SK-N-SH (cell line): ENCODE measurements at regions not wholly inside any gene's neighbourhood (a gene's known extent, or its start where the extent isn't known, plus 50 kb on each side); places are given as distances from the start of the nearest gene placed in this dataset.
A peak's percentile ranks its signal among the peaks of the same experiment; 100 is the strongest.

Experiments
- CTCF ChIA-PET: fragments of 300-600, 350-600 bp; formaldehyde crosslinking; extraction: SDS; loops from one replicate; lab custom pipeline; 2021; lab: Yijun Ruan, JAX
- POLR2A ChIA-PET: fragments of 350-600 bp; sonication (Branson Sonifier 250); formaldehyde crosslinking; extraction: SDS; loops from one replicate; lab custom pipeline; 2020; ENCODE audit warnings: antibody characterized with exemption, inconsistent platforms; lab: Yijun Ruan, JAX
- DNase-seq: peaks from one replicate; pipeline ENCODE4 v3.0.0; 2012
- H2AFZ ChIP-seq: fragments of 200-600 bp; sonication (generic); 2 replicates; pipeline ENCODE4 v1.8.1; 2016; ENCODE audit warnings: antibody characterized with exemption, mild to moderate bottlenecking, low read depth
- H3F3A ChIP-seq: fragments of 200-600 bp; sonication (generic); replicated peaks from 2 replicates; pipeline ENCODE3; 2016; ENCODE audit warnings: antibody characterized with exemption, mild to moderate bottlenecking; ENCODE audit not compliant: insufficient read depth
- H3K27ac ChIP-seq, 2 experiments: fragments of 200-500 bp in 1 of 2; fragments of 200-600 bp in 1 of 2; sonication (Bioruptor generic) in 1 of 2; sonication (generic), shearing (Covaris generic) in 1 of 2; 2 replicates each; pipeline versions ENCODE4 v1.5.1 to v1.6.1; 2014 to 2016; ENCODE audit warnings: low read depth in 2 of 2, inconsistent platforms in 1 of 2, low read length in 1 of 2, mild to moderate bottlenecking in 1 of 2, mixed read lengths in 1 of 2
- H3K27me3 ChIP-seq: fragments of 200-600 bp; sonication (generic), shearing (Covaris generic); 2 replicates; pipeline ENCODE4 v1.6.1; 2016; ENCODE audit warnings: mixed run types; ENCODE audit not compliant: insufficient read depth
- H3K36me3 ChIP-seq, 2 experiments: fragments of 200-500 bp in 1 of 2; fragments of 200-600 bp in 1 of 2; sonication (Bioruptor generic) in 1 of 2; sonication (generic) in 1 of 2; replicated peaks in 1 of 2; 2 replicates each; pipeline versions ENCODE3 to v1.5.1; 2014 to 2016; ENCODE audit warnings: low read length in 1 of 2, mild to moderate bottlenecking in 1 of 2; ENCODE audit not compliant: insufficient read depth in 2 of 2, control insufficient read depth in 1 of 2
- H3K4me1 ChIP-seq, 2 experiments: fragments of 200-500 bp in 1 of 2; fragments of 200-600 bp in 1 of 2; sonication (Bioruptor generic) in 1 of 2; sonication (generic), shearing (Covaris generic) in 1 of 2; 2 replicates each; pipeline versions ENCODE4 v1.5.1 to v1.6.1; 2014 to 2016; ENCODE audit warnings: low read depth in 1 of 2, low read length in 1 of 2, mixed run types in 1 of 2; ENCODE audit not compliant: insufficient read depth in 2 of 2, control insufficient read depth in 1 of 2
- H3K4me2 ChIP-seq: fragments of 200-600 bp; sonication (generic), shearing (Covaris generic); 2 replicates; pipeline ENCODE4 v1.6.1; 2017; ENCODE audit warnings: mixed run types
- H3K4me3 ChIP-seq, 2 experiments: fragments of 200-500 bp in 1 of 2; fragments of 200-600 bp in 1 of 2; sonication (Bioruptor generic) in 1 of 2; sonication (generic), shearing (Covaris generic) in 1 of 2; 2 replicates each; pipeline versions ENCODE4 v1.5.1 to v1.8.1; 2014 to 2016; ENCODE audit warnings: low read depth in 2 of 2, inconsistent platforms in 1 of 2, low read length in 1 of 2, mild to moderate bottlenecking in 1 of 2, mixed read lengths in 1 of 2, moderate library complexity in 1 of 2
- H3K79me2 ChIP-seq: fragments of 200-600 bp; sonication (generic); 2 replicates; pipeline ENCODE4 v1.8.1; 2017; ENCODE audit warnings: mild to moderate bottlenecking; ENCODE audit not compliant: insufficient read depth
- H3K9ac ChIP-seq: fragments of 200-600 bp; sonication (generic); 2 replicates; pipeline ENCODE4 v1.6.1; 2017; ENCODE audit warnings: mixed run types
- H3K9me2 ChIP-seq: fragments of 200-600 bp; sonication (generic); 2 replicates; pipeline ENCODE4 v1.6.1; 2017; ENCODE audit warnings: mixed run types
- H3K9me3 ChIP-seq: fragments of 200-600 bp; sonication (generic); 2 replicates; pipeline ENCODE4 v1.6.1; 2017; ENCODE audit warnings: mixed run types, mild to moderate bottlenecking, moderate library complexity
- H4K20me1 ChIP-seq: fragments of 200-600 bp; sonication (generic); 2 replicates; pipeline ENCODE4 v1.6.1; 2017; ENCODE audit warnings: mild to moderate bottlenecking, mixed run types; ENCODE audit not compliant: insufficient read depth
- ELF1 ChIP-seq: IDR thresholded peaks from 2 replicates; pipeline ENCODE4 v1.4.0; 2012
- EP300 ChIP-seq, 2 experiments: IDR thresholded peaks; 2 replicates each; pipeline versions ENCODE4 v1.4.0 to v1.6.1; 2012; ENCODE audit warnings: borderline replicate concordance in 1 of 2, low read depth in 1 of 2, low read length in 1 of 2
- EZH2phosphoT487 ChIP-seq: fragments of 200-600 bp; sonication (generic); IDR thresholded peaks from 2 replicates; pipeline ENCODE4 v1.6.1; 2017; ENCODE audit warnings: low read depth, mixed run types, mild to moderate bottlenecking, antibody characterized with exemption, moderate library complexity, borderline replicate concordance
- FOXJ3 ChIP-seq: sonication (generic); formaldehyde crosslinking; IDR thresholded peaks from 2 replicates; pipeline ENCODE4 v1.5.1; 2020; ENCODE audit warnings: mild to moderate bottlenecking, missing genetic modification reagents
- FOXM1 ChIP-seq: IDR thresholded peaks from 2 replicates; pipeline ENCODE4 v1.4.0; 2012; ENCODE audit warnings: low read depth, mild to moderate bottlenecking
- GABPA ChIP-seq: IDR thresholded peaks from 2 replicates; pipeline ENCODE4 v1.4.0; 2012; ENCODE audit warnings: low read depth, mild to moderate bottlenecking
- JUND ChIP-seq: IDR thresholded peaks from 2 replicates; pipeline ENCODE4 v1.4.0; 2012
- MEF2A ChIP-seq: IDR thresholded peaks from 2 replicates; pipeline ENCODE4 v1.4.0; 2012; ENCODE audit warnings: low read depth, borderline replicate concordance
- NFIC ChIP-seq: IDR thresholded peaks from 2 replicates; pipeline ENCODE4 v1.4.0; 2012; ENCODE audit warnings: borderline replicate concordance
- NRF1 ChIP-seq: IDR thresholded peaks from 2 replicates; pipeline ENCODE4 v1.6.1; 2012; ENCODE audit warnings: low read depth, mild to moderate bottlenecking, low read length
- POLR2AphosphoS5 ChIP-seq: IDR thresholded peaks from 2 replicates; pipeline ENCODE4 v1.6.1; 2012; ENCODE audit warnings: low read depth, low read length
- RAD21 ChIP-seq: IDR thresholded peaks from 2 replicates; pipeline ENCODE4 v1.6.1; 2012; ENCODE audit warnings: mild to moderate bottlenecking, low read length
- REST ChIP-seq: IDR thresholded peaks from 2 replicates; pipeline ENCODE4 v1.6.1; 2012; ENCODE audit warnings: mild to moderate bottlenecking, low read depth, low read length, moderate library complexity
- RFX5 ChIP-seq: IDR thresholded peaks from 2 replicates; pipeline ENCODE4 v1.6.1; 2012; ENCODE audit warnings: mild to moderate bottlenecking, improper control_type of control experiment, low read length
- SMC3 ChIP-seq: IDR thresholded peaks from 2 replicates; pipeline ENCODE4 v1.6.1; 2012; ENCODE audit warnings: low read depth, low read length, improper control_type of control experiment
- TAF1 ChIP-seq: IDR thresholded peaks from 2 replicates; pipeline ENCODE4 v1.6.1; 2012; ENCODE audit warnings: low read depth, mild to moderate bottlenecking, low read length, moderate library complexity, borderline replicate concordance
- TCF12 ChIP-seq: IDR thresholded peaks from 2 replicates; pipeline ENCODE4 v1.4.0; 2012
- USF1 ChIP-seq: IDR thresholded peaks from 2 replicates; pipeline ENCODE4 v1.4.0; 2012; ENCODE audit warnings: low read depth, borderline replicate concordance
- USF2 ChIP-seq: fragments of 150-350 bp; IDR thresholded peaks from 2 replicates; pipeline ENCODE4 v1.6.1; 2017; ENCODE audit warnings: antibody characterized with exemption, low read length, low read depth, borderline replicate concordance
- YY1 ChIP-seq: IDR thresholded peaks from 2 replicates; pipeline ENCODE4 v1.4.0; 2012; ENCODE audit warnings: low read depth, mild to moderate bottlenecking
- ZBTB33 ChIP-seq: IDR thresholded peaks from 2 replicates; pipeline ENCODE4 v1.4.0; 2012; ENCODE audit warnings: low read depth, borderline replicate concordance
- WGBS: methylation state at CpG from one replicate; pipeline ENCODE4 v1.1.6; 2017; ENCODE audit warnings: low lambda C conversion rate; 5-methylcytosine and 5-hydroxymethylcytosine counted together

- no peak overlapping the region for H3K4me2 ChIP-seq
- H4K20me1 ChIP-seq = no peaks in the 10 kb centered on the region
- peaks cover 0 to 9% of the 10 kb centered on the region in 2 experiments; a peak in 2 of 4 replicates for H3K4me1 ChIP-seq
- CTCF ChIA-PET = no interaction called here
- no peaks in the 10 kb centered on the region for H3F3A ChIP-seq
- no peaks in the 10 kb centered on the region for H3K79me2 ChIP-seq
- no peak for DNase-seq
- TF ChIP-seq RAD21 = no peak
- TF ChIP-seq GABPA = no peak
- H3K27me3 ChIP-seq = peaks cover 44% of the 10 kb centered on the region
- 91% methylated on average over 7 of the region's 7 CpGs for WGBS
- no peak overlapping the region for H3K4me3 ChIP-seq
- H3K9ac ChIP-seq = no peak overlapping the region
- POLR2A ChIA-PET = no interaction called here
- H3K27ac ChIP-seq = no peak overlapping the region
- no peaks in the 10 kb centered on the region for H3K36me3 ChIP-seq
- no peak overlapping the region for H2AFZ ChIP-seq
- H3K9me2 ChIP-seq = no peaks in the 10 kb centered on the region
- no peaks in the 10 kb centered on the region for H3K9me3 ChIP-seq
Measured at GRCh38 chr1:218163371-218163770, 121.7 kb upstream of the RRP15 start.

GRCh38 chr1:218164111-218164929 lies 120.8 kb upstream of the RRP15 start:
- H3K9me3 ChIP-seq = no peaks in the 10 kb centered on the region
- H4K20me1 ChIP-seq = no peaks in the 10 kb centered on the region
- H2AFZ ChIP-seq = peak overlapping the region; percentile 97
- H3K4me2 ChIP-seq = peak overlapping the region; percentile 83
- no peak overlapping the region; the same call in 1 of the 2 replicates for H3K9ac ChIP-seq
- H3K4me3 ChIP-seq = peak overlapping the region; percentile 53 to 64
- 39% methylated on average over 34 of the region's 68 CpGs for WGBS
- H3K27me3 ChIP-seq = peaks cover 45% of the 10 kb centered on the region
- no peaks in the 10 kb centered on the region for H3K9me2 ChIP-seq
- DNase-seq = peak; percentile 76
- no peaks in the 10 kb centered on the region for H3K36me3 ChIP-seq
- ChIA-PET CTCF (interaction anchor here (0.7 kb wide), 1 partner anchor 36 kb away, joined by 3 read pairs; no protein-coding TSS in a partner anchor), POLR2A (no interaction called here)
- H3K27ac ChIP-seq = peak overlapping the region in 1 of 2 experiments; percentile 16; a peak in 1 of 4 replicates
- no peaks in the 10 kb centered on the region for H3K79me2 ChIP-seq
- H3K4me1 ChIP-seq = peaks cover 0 to 9% of the 10 kb centered on the region in 2 experiments; a peak in 2 of 4 replicates
- no peak for TF ChIP-seq RAD21
- no peak for TF ChIP-seq TAF1
- no peak for TF ChIP-seq ZBTB33
- no peak for TF ChIP-seq ELF1
- TF ChIP-seq SMC3 = no peak
- TF ChIP-seq MEF2A = no peak
- TF ChIP-seq REST = no peak
- no peak for TF ChIP-seq FOXM1
- no peak for TF ChIP-seq POLR2AphosphoS5
- no peak for TF ChIP-seq TCF12
- no peak for TF ChIP-seq NFIC
- no peak for TF ChIP-seq NRF1
- no peak for TF ChIP-seq EZH2phosphoT487
- TF ChIP-seq JUND = no peak
- TF ChIP-seq USF2 = no peak
- no peak for TF ChIP-seq FOXJ3 (CRISPR knock-in tag)
- no peak for TF ChIP-seq YY1
- no peak for TF ChIP-seq RFX5
- TF ChIP-seq USF1 = no peak
- no peak for TF ChIP-seq EP300 (IDR thresholded peaks at IDR 0.05; ENCODE audit: borderline replicate concordance in 1 of 2, low read depth in 1 of 2, low read length in 1 of 2)
- H3F3A ChIP-seq = no peaks in the 10 kb centered on the region
